Kidney (tissue), 13 donors: ENCODE measurements at regions not wholly inside any gene's neighbourhood (a gene's known extent, or its start where the extent isn't known, plus 50 kb on each side); places are given as distances from the start of the nearest gene placed in this dataset.
A peak's percentile ranks its signal among the peaks of the same experiment; 100 is the strongest.

Source experiments
- DNase-seq, 5 donors: peaks; one replicate each; pipeline ENCODE4 v3.0.0-alpha.2; 2013 to 2020
- FAIRE-seq: peaks from 2 replicates; lab custom pipeline; 2012; peaks lifted over from hg19 to GRCh38; lab: Jason Lieb, UNC
- H3K27ac ChIP-seq, 2 donors: one replicate each; pipeline ENCODE4 v1.7.0; 2013; ENCODE audit warnings: low read depth in 2 of 2, low read length in 2 of 2, inconsistent platforms in 1 of 2
- H3K27me3 ChIP-seq: one replicate; pipeline ENCODE4 v1.7.1; 2013; ENCODE audit warnings: low read length, inconsistent platforms; ENCODE audit not compliant: control insufficient read depth, insufficient read depth
- H3K36me3 ChIP-seq, 3 donors: one replicate each; pipeline versions ENCODE4 v1.7.0 to v1.7.1; 2013; ENCODE audit warnings: low read length in 3 of 3, control low read depth in 1 of 3, inconsistent platforms in 1 of 3; ENCODE audit not compliant: insufficient read depth in 3 of 3, control insufficient read depth in 2 of 3
- H3K4me1 ChIP-seq, 3 donors: one replicate each; pipeline versions ENCODE4 v1.7.0 to v1.7.1; 2013; ENCODE audit warnings: low read length in 3 of 3, inconsistent platforms in 1 of 3, low read depth in 1 of 3; ENCODE audit not compliant: control insufficient read depth in 2 of 3, insufficient read depth in 2 of 3
- H3K4me3 ChIP-seq, 3 donors: one replicate each; pipeline versions ENCODE4 v1.7.0 to v1.8.1; 2013; ENCODE audit warnings: low read length in 3 of 3, control low read depth in 1 of 3, inconsistent platforms in 1 of 3
- H3K9ac ChIP-seq, 3 donors: one replicate each; pipeline versions ENCODE4 v1.7.0 to v1.7.1; 2013; ENCODE audit warnings: low read length in 3 of 3, control low read depth in 1 of 3, inconsistent platforms in 1 of 3
- H3K9me3 ChIP-seq, 3 donors: one replicate each; pipeline versions ENCODE4 v1.7.0 to v1.7.1; 2013; ENCODE audit warnings: low read length in 3 of 3, control low read depth in 1 of 3, inconsistent platforms in 1 of 3; ENCODE audit not compliant: control insufficient read depth in 2 of 3, insufficient read depth in 1 of 3
- CTCF ChIP-seq: IDR thresholded peaks from 3 replicates; pipeline ENCODE4 v1.5.1; 2012; ENCODE audit warnings: mild to moderate bottlenecking, moderate library complexity, borderline replicate concordance; ENCODE audit not compliant: insufficient read depth; ENCODE audit errors: extremely low read depth
- intact Hi-C: fragments of 100-400 bp; cut with DNase I; formaldehyde crosslinking; loops from one replicate; pipeline ENCODE4 v1.11.1; 2022
- donor health status: control.
- donor health status: control.
- donor health status: control.
- donor health status: control.
- donor health status: control.
- donor health status: DM: yes; HTN: yes; CAD: no.
- donor health status: Normal renal cell carcinoma (clear cell type).

GRCh38 chr9:129481424-129481809 lies 139.5 kb downstream of the C9orf50 start:
- Histone ChIP-seq H3K9ac (peak overlapping the region in 1 of 3 donors; percentile 83), H3K4me3 (no peak overlapping the region), H3K4me1 (peaks cover 10 to 47% (median 39%) of the 10 kb centered on the region in 3 donors), H3K9me3 (no peaks in the 10 kb centered on the region), H3K36me3 (no peaks in the 10 kb centered on the region), H3K27ac (peak overlapping the region; percentile 99 to 100), H3K27me3 (no peaks in the 10 kb centered on the region)
- TF ChIP-seq CTCF = no peak
- intact Hi-C loops = no loop called here
- FAIRE-seq = no peak
- no peak for DNase-seq

- H3K36me3 ChIP-seq = no peaks in the 10 kb centered on the region
- peaks cover 10 to 44% (median 32%) of the 10 kb centered on the region in 3 donors for H3K4me1 ChIP-seq
- intact Hi-C loops = no loop called here
- no peak overlapping the region for H3K4me3 ChIP-seq
- DNase-seq (no peak), FAIRE-seq (no peak)
- H3K9me3 ChIP-seq = no peaks in the 10 kb centered on the region
- H3K9ac ChIP-seq = peak overlapping the region in 2 of 3 donors; percentile 13 to 83
- no peaks in the 10 kb centered on the region for H3K27me3 ChIP-seq
- no peak for TF ChIP-seq CTCF
- H3K27ac ChIP-seq = peak overlapping the region; percentile 99 to 100
These were observed 140.2 kb downstream of the C9orf50 start for GRCh38 chr9:129480745-129481144.

GRCh38 chr9:129480227-129480626 lies 140.7 kb downstream of the C9orf50 start:
- no peaks in the 10 kb centered on the region for H3K27me3 ChIP-seq
- peak overlapping the region; percentile 99 to 100 for H3K27ac ChIP-seq
- no peak overlapping the region for H3K4me3 ChIP-seq
- TF ChIP-seq CTCF = no peak
- DNase-seq (peak in 1 of 5 donors; percentile 52), FAIRE-seq (no peak)
- H3K36me3 ChIP-seq = no peaks in the 10 kb centered on the region
- no peaks in the 10 kb centered on the region for H3K9me3 ChIP-seq
- peak overlapping the region in 1 of 3 donors; percentile 83 for H3K9ac ChIP-seq
- intact Hi-C loops = no loop called here
- peaks cover 10 to 39% (median 29%) of the 10 kb centered on the region in 3 donors for H3K4me1 ChIP-seq

GRCh38 chr9:129479631-129480011 lies 141.3 kb downstream of the C9orf50 start:
- TF ChIP-seq CTCF = no peak
- intact Hi-C loops = no loop called here
- FAIRE-seq (no peak), DNase-seq (no peak)
- Histone ChIP-seq H3K36me3 (no peaks in the 10 kb centered on the region), H3K4me1 (peaks cover 9 to 39% (median 27%) of the 10 kb centered on the region in 3 donors), H3K9ac (peak overlapping the region in 2 of 3 donors; percentile 17 to 43), H3K27ac (peak overlapping the region; percentile 99 to 100), H3K9me3 (peaks cover 0 to 4% (median 0%) of the 10 kb centered on the region in 3 donors), H3K4me3 (no peak overlapping the region), H3K27me3 (no peaks in the 10 kb centered on the region)
